ENCODE measurements at regions not wholly inside any gene's neighbourhood (a gene's known extent, or its start where the extent isn't known, plus 50 kb on each side); places are given as distances from the start of the nearest gene placed in this dataset.

DNA sequence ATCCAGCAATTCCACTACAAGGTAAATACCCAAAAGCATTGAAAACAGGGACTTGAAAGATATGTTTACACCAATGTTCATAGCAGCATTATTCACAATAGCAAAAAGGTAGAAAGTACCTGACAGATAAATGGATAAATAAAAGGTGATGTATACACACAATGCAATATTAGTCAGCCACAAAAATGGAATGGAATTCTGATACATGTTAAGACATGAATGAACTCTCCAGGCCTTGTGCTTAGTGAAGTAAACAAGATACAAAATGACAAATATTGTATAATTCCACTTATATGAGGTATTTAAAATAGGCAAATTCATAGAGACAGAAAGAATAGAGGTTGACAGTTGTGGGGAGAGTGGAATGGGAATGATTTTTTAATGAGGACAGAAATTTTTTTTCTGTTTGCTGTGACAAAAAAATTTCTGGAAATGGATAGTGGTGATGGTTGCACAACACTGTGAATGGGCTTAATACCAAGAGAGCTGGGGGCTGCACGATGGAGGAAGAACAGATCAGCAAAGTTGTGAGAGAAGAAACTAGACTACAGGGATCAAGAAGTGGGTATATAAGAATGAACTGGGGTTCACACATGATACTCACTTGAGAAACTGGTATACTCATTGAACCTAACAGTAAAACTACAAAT, 137.2 kb downstream of the MZT1 start:
- no peak for TF ChIP-seq CTCF (IDR thresholded peaks at IDR 0.05; ENCODE audit: control insufficient read depth, extremely low read depth, insufficient read depth)
- DNase-seq (ENCODE audit: low read depth), result no peak
- H3K4me3 ChIP-seq (ENCODE audit: low read depth, low read length), result no peak overlapping the region

DNA sequence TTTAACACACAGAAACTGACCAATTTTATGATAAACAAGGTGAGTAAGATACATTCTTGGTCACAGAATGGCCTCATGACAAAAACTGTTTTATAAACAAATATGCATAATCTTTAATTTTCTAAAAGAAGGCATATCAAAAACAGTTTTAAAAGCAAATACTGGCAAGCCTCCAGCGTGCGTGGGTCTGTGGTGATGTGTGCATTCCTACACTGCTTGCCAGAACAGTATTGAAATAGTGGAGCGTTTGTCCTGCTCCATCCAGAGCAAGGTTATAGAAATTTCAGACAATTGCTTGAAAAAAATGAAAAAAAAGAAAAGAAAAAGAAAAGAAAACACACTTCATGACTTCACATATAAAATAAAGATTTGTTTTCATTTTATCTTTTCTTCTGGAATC, 140.9 kb downstream of the MZT1 start:
- TF ChIP-seq CTCF (IDR thresholded peaks at IDR 0.05; ENCODE audit: control insufficient read depth, extremely low read depth, insufficient read depth), result no peak
- DNase-seq (ENCODE audit: low read depth), result no peak
- H3K4me3 ChIP-seq (ENCODE audit: low read depth, low read length), result no peak overlapping the region

DNA sequence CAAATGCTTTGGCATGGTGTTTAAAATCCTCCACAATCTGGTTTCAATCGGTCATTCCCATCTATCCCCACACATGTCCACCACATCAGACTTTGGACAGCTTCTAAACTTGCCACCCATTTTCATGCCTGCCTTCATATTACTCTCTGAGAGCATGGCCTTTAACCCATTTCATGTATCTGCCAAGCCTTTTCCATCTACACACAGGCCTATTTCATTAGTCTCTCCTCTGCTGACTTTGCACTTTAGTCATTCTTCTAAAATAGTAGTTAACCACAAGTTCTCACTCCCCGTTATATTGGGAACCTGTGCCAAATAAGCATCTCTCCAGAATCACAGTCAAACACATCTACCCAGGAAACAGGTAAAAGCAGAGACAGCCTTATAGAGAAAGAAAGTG, 142.2 kb downstream of the MZT1 start:
- TF ChIP-seq CTCF (IDR thresholded peaks at IDR 0.05; ENCODE audit: control insufficient read depth, extremely low read depth, insufficient read depth), result no peak
- H3K4me3 ChIP-seq (ENCODE audit: low read depth, low read length), result no peak overlapping the region
- no peak for DNase-seq (ENCODE audit: low read depth)

GRCh38 chr13:72571191-72571590, 156.2 kb downstream of the MZT1 start:
- TF ChIP-seq CTCF (IDR thresholded peaks at IDR 0.05; ENCODE audit: control insufficient read depth, extremely low read depth, insufficient read depth), result no peak
- no peak overlapping the region for H3K4me3 ChIP-seq (ENCODE audit: low read depth, low read length)
- no peak for DNase-seq (ENCODE audit: low read depth)

- H3K4me3 ChIP-seq (ENCODE audit: low read depth, low read length), result no peak overlapping the region
- DNase-seq (ENCODE audit: low read depth), result no peak
- no peak for TF ChIP-seq CTCF (IDR thresholded peaks at IDR 0.05; ENCODE audit: control insufficient read depth, extremely low read depth, insufficient read depth)
Measured at GRCh38 chr13:72570019-72570418, 157.4 kb downstream of the MZT1 start.

GRCh38 chr13:72567566-72567965, 159.9 kb downstream of the MZT1 start:
- DNase-seq (ENCODE audit: low read depth), result no peak
- no peak overlapping the region for H3K4me3 ChIP-seq (ENCODE audit: low read depth, low read length)
- no peak for TF ChIP-seq CTCF (IDR thresholded peaks at IDR 0.05; ENCODE audit: control insufficient read depth, extremely low read depth, insufficient read depth)

- H3K4me3 ChIP-seq (ENCODE audit: low read depth, low read length), result no peak overlapping the region
- DNase-seq (ENCODE audit: low read depth), result no peak
- TF ChIP-seq CTCF (IDR thresholded peaks at IDR 0.05; ENCODE audit: control insufficient read depth, extremely low read depth, insufficient read depth), result no peak
Measured at GRCh38 chr13:72566526-72566925, 160.9 kb downstream of the MZT1 start.

Measured in LNCaP clone FGC (cell line).